ENCODE measurements at regions not wholly inside any gene's neighbourhood (a gene's known extent, or its start where the extent isn't known, plus 50 kb on each side); places are given as distances from the start of the nearest gene placed in this dataset.
A peak's percentile ranks its signal among the peaks of the same experiment; 100 is the strongest.

- DNase-seq: no peak
These were observed 490.2 kb downstream of the FOXO1 start for GRCh38 chr13:40176242-40176641.

- no peak for DNase-seq
These were observed 488.3 kb downstream of the FOXO1 start for GRCh38 chr13:40178130-40178529.

DNA sequence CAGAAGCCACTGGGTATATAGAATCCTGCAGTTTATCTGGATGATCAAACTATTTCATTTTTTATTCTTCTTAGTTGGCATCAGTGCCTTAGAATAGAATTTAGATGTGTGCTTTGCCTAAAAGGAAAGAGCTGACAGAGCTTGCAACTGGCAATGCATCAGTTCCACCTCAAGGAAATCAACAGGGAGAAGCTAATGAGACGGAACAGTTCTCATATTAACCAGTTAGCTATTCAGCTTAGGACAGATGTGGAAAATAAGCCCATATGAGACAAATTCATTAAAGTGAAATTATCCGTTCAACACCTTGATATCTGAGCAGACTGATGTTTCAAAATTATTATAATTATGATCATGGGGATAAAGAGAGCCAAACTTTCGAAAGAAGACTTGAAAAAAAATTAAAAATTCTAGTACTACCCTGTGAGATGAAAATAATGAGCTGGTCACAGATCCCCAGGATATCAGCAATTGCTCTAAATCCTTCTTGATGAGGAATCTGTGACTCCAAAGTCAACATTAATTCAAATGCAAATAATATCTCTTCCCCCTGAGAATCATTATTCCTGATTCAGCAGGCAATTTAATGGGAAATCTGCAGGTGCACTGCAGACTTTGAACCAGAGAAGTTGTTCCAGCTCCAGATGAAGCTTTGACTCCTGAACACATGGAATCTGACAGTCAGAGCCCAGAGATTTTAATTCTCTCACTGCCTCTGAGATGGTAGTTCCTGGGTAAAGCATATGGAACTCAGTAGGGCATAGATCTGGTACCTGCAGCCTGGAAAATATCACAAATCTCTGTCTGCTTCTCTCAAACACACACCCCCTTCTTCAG is 486.8 kb downstream of the FOXO1 start:
- no peak for DNase-seq

- DNase-seq: no peak
These were observed 485.7 kb downstream of the FOXO1 start for GRCh38 chr13:40180776-40181175.

- no peak for DNase-seq
These were observed 485.1 kb downstream of the FOXO1 start for GRCh38 chr13:40181203-40181845.

DNA sequence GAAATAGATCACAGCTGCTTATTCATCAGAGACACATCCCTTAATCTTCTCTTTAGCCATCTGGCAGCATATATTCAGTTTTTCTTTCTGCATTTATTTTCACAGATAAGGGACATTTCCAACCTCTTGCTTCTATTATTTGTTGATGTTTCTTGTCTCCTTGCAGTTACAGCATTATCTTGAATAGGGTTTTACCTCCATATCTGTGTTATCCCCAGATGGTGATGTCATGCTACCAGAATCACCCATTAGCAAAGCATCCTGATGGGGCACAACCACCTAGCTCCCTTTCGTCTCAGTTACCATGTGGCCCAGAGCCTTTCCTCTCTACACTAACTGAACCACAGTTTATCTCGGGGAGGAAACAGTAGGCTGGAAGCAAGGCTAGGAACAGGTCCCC is 483.9 kb downstream of the FOXO1 start:
- DNase-seq: no peak

DNA sequence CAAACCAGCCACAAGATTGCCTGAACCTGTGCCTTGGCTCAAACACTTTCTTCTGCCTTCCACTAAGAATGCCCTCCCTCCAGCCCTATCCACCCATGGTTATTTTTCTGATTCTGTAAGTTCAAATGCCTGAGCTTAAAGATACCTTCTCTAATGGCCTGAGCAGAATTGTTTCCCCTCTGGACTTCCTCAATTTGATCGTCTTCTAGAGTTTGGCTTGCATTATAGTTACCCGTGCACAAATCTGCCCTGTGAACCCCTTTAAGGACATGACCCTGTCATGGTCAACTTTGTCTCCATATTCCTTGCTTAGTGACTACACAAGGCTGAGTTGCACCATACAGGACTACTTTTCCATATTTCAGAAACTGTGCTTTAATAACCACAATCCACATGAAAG is 481.0 kb downstream of the FOXO1 start:
- no peak for DNase-seq

- DNase-seq: no peak
These were observed 480.4 kb downstream of the FOXO1 start for GRCh38 chr13:40186041-40186440.

DNA sequence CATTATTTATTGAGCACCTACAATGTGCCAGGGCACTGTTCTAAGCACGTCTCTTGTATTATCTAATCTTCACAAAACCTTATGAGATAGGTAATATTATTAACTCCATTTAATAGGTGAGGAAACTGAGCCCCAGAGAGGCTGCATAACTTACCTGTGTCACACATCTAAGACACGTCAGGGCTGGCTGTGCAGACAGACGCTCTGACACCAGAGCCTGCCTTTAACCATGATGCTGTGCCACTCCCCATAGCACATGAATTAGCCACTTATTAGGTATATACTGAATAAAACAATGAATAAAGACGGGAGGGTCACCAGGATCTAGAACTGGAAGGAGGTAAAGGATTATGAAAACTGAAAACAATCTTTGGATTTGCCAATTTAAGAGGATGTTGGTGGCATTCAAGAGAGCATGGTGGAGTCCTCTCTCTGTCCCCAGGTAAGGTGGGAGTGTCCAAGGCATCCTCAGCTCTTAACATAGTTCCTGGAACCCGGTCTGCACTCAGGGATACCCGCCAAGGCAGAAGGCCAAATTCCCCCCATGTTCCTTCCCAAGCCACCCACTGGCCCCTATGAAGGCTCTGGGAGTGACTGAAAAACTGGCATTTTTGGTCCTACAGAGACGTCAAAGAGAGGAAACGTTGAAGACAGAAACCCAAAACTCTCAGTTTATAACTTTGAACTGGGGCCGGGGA is 479.7 kb downstream of the FOXO1 start:
- DNase-seq: no peak

GRCh38 chr13:40187324-40187795 is 479.1 kb downstream of the FOXO1 start:
- no peak for DNase-seq

DNA sequence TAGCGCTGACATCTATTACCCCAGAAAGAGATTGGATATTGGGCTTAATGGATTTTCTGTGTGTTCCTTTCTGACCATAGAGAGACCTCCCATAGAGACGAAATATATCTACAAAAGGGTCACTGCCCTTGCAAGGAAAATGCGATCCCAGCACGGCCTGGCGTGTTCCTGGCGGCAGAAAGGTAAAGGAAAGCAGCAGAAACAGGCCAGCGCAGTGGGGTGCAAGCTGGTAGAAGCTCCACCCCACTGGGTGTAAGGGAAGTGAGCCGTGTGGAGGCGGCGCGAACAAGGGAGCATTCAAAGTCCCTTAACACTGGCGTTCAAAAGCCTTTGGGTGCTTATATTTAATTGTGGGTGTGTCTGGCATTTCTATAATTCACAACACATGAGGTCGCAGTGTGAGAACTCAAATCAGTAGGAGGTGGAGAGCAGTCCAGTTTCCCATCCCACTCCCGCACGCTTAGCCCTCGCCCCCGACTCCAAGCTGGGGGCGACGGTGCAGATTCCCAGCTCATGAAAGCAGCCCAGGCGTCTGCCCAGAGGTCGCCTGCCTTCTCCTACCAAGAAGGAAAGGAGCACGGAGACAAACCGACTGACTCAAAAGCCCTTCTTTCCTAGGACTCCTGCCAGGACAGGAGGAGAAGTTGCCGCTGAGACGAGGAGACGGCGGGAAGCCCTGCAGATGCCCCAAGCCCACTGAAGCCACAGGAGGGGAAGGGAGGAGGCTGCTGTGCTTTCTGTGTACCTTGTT is 478.4 kb downstream of the FOXO1 start:
- DNase-seq: no peak

DNA sequence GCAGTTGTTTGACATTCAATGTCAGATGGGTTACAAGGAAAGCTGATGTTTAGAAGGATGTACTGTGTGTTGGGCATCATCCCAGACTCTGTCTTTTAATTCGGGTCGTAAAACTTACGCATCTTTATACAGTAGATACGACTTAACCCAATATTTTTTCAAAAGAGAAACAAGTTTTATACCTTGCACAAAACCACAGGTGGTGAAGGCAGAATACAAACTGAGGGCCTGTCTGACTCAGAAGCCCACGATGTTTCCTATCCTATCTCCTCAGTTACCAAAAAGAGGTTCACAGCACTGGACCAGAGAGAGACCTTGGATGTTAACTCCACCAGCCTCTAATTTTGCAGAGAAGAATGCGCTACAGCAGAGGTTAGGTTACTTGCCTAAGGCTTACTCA is 477.0 kb downstream of the FOXO1 start:
- no peak for DNase-seq

DNA sequence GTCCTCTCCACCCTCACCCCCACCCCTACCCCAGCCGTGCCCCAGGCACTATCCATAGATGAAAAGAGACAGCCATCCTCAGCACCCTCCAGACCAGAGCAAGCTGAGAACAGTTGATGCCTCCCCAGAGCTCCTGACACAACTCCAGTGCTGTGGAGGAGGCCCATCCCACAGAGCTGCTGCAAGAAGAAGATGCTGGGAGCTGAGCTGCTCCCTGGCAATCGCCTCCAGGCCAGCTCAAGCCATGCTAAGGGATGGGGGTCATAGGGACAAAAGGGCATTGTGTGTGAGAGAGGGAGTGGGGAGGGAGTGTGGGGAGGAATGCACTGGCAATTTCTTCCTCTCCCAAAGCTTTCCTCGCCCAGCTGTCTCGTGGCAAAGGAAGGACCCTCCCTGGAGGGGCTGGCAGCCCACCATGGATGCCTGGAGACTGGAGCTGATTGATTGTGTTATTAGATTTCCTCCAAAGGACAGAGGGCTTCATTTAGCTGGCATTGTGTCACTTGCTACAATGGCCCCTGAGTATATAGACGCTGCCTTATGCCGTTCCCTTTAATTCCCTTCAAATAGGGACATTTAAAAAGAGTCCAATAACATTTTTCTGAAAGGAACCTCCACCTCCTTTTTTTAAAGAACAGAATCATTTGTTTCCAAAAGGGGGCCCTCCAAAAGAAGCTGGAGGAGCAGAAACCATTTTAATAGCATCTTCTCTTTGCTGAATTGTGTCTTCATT is 476.4 kb downstream of the FOXO1 start:
- no peak for DNase-seq

DNA sequence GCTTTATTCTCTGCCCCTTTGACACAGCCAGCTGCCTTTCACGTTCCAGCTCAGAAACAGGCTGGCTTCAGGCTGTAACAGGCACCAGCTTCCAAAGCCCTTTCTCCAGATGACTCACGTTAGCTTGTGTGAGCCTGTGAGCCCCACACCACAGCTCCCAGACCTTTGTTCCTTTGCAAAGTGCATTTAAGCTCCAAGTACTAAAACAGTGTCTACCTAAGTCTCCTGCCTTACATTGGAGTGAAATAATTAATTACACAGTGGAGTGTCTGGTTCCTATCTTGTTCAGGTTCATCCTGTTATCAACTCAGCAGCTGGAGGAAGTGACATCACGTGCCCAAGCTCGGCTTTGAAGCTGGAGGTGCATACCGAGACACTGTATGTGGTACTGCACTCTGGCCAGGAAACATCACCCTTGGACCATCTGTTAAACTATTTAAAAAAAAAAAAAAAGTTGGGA is 475.8 kb downstream of the FOXO1 start:
- DNase-seq: peak; percentile 82

GRCh38 chr13:40191186-40191980 is 475.1 kb downstream of the FOXO1 start:
- no peak for DNase-seq

DNA sequence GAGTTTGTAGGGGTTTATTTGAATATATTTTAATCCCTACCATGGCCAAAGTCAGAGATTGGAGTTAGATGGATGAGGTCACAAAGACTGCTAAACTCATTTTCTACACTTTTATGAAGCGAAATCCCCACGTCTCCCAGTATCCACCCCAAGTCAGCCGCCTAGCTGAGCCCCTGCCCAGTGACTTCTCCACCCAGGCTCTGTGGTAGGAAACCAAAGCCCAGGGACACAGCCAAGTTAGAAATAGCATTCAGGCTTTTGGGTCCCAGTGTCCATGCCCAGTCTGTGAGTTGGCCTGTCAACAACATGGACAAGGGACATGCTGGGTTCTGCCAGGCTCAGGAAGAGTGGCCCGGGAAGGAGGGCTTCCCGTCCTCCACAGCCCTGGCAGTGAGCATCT is 474.0 kb downstream of the FOXO1 start:
- DNase-seq: no peak

GRCh38 chr13:40192858-40193257 is 473.6 kb downstream of the FOXO1 start:
- DNase-seq: no peak

DNA sequence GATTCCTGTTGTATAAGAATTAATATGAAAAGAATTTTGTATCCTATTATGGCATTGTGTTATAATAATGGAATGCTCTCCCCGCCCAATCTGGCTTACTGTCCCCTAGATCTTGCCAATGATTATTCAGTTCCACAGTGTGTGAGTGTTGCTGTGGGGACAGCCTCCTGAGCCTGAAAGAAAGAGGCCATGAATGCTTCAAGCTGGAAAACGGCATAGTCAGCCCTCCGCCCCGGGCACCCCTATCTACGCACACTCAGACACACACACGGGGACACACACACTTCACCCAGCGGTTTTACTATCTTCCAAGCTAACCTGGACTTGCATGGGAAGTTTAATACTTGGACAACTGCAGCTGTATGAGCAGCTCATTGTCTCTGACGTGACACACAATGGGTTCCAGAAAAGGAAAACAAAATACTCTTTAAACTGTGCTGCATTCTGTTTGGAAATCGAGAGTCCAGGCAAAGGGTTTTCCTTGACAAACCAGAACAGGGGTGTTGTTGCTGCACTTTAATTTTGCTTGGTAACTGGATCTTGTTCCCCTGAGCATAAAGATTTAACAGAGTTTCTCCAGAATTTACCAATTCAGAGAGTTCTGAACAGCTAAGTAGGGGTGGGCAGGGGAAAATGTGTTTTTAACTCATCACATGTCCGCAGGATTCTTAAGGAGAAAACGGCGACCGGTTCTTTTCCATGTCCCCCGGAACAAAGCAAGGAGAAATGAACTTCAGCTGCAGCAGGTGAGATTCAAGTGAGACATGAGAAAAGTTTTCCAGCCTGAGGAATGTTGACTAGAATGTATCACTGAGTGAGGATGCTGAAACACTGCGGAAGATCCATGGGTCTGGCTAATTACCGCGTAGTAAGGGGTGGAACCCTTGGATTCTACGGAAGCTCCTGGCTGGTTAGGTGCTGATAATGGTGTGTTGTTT is 472.9 kb downstream of the FOXO1 start:
- no peak for DNase-seq

DNA sequence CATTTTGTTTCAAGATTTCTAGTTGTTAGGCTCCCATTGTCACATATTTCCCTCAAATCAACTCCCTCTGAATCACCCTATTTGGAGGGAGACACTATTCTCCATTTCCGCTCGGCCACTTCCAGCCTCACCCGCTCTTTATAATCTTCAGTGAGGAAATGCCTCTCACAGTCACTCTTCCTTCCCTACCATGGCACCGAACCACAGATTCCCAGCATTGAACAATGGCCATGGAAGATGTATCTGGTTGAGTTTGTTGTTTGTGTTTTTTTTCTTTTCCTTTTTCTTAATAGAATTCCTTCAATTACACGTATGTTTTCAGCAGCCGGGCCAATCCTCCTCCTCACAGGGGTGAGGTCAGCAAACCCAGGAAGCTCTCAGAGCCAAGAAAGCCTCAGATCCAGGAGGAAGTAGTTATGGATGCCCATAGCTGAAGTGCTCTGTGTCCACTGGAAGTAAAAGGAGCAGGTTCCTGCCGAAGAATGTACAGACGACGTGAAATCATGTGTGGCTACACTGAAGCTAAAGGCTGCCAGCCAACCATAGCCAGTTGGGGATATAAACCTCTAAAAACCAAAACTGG is 472.1 kb downstream of the FOXO1 start:
- DNase-seq: no peak

- DNase-seq: no peak
These were observed 469.4 kb downstream of the FOXO1 start for GRCh38 chr13:40197049-40197448.

All from NCI-H446 treated with DMSO at 0.1 percent for 48 hours (cell line).